ACHN (cell line): ENCODE measurements at regions not wholly inside any gene's neighbourhood (a gene's known extent, or its start where the extent isn't known, plus 50 kb on each side); places are given as distances from the start of the nearest gene placed in this dataset.

Source experiments
- DNase-seq: peaks from one replicate; pipeline ENCODE4 v3.0.0-alpha.2; 2015
- in situ Hi-C: cut with HindIII; loops from 2 replicates; pipeline ENCODE4 v1.10.0; 2017; ENCODE audit warnings: low sequenced_read_pairs, low pct_ligation_motif_present, low pct_unique_long_range_greater_than_20kb

GRCh38 chr16:74186561-74186971, 110.0 kb upstream of the PSMD7 start:
- no peak for DNase-seq
- in situ Hi-C loops, result no loop called here

- in situ Hi-C loops, result no loop called here
- no peak for DNase-seq
Measured at GRCh38 chr16:74184839-74185238, 111.8 kb upstream of the PSMD7 start.

GRCh38 chr16:74183601-74184360, 112.8 kb upstream of the PSMD7 start:
- no peak for DNase-seq

DNA sequence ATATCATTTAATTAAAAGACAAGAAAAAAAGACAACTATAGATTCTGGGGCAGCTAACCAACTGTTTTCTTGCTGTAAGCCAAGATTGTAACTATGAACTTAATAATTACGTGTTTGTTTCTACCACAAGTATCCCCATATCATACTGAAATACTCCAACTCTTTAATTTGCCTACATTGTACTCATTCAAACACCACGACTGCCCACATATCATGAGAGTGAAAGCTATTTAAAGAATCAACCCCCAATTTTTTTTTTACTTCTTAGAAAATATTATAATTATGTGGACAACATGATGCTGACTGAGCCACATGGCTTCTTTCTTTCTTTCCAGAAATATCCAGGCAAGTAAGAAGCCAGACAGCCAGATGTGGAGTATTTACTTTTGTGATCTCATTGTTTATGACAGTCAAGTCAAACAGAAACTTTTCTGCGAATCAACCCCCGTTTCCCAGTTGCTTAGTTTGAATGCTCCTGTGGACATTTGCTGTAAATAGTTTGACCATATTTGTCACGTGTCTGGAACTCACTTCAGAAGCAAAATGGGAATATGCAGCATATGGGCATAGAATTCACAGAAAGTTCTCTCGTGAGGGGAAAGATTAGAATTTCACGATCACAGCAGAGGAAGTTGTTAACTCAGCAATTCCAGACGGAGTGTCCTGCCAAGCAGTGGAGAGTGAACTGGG, 126.8 kb upstream of the PSMD7 start:
- in situ Hi-C loops, result no loop called here
- no peak for DNase-seq

More at GRCh38 chr16:74183601-74184360, 112.8 kb upstream of the PSMD7 start:
- in situ Hi-C loops, result no loop called here

DNA sequence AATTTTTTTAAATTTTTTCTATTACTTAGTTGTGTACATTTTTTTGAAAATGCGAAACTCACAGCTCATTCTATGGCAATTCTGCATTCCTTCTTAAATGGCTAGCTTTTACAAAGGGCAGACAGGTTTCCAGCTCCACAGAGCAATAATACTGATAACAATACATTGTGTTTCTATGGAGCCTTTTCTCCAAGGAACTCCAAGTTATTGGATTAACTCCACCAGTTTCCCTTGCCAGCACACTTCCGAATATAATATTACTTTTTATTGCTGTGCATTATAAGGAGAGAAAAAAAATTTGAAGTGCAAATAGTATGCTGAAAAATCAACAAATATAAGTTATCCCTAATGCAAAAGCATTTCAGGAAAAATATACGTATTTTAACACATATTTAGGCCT, 127.5 kb upstream of the PSMD7 start:
- DNase-seq, result no peak
- in situ Hi-C loops, result no loop called here

DNA sequence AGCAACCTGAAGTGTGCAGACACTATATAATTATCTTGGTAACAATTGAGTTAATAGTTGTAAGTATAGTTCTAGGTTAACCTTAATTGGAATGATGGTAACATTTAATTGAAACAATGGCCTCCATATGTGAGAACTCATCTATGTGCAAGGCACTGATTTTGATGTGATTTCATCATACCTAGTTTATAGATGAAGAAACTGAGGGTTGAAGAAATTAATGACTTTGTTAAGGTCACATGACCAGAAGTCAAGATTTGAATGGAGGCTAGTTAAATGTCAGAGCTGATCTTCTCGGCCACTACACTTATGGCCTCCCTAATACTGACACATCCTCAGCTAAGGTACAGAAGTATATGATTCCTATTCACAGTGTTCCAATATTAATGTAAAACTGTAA, 128.2 kb upstream of the PSMD7 start:
- in situ Hi-C loops, result no loop called here
- no peak for DNase-seq

DNA sequence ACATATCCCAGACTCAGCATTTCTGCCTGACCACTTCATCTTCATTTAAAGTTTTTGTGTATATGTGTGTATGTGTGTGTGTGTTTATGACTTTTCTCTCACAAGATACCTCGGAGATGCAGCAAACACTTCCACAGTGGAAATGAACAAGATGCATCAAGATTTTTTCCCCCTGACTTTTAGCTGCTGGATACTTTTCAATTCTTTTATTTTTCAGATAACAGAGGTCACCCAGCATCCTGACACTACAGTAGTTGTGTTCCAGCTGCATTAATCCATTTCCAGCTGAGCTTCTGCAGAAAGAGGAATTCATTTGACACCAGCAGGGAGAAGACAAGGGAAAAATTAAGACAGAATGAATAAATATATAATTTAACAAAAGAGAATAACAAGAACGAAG, 130.2 kb upstream of the PSMD7 start:
- in situ Hi-C loops, result no loop called here
- no peak for DNase-seq

- no peak for DNase-seq
- in situ Hi-C loops, result no loop called here
Measured at GRCh38 chr16:74165566-74166080, 131.0 kb upstream of the PSMD7 start.

- no peak for DNase-seq
- in situ Hi-C loops, result no loop called here
Measured at GRCh38 chr16:74160759-74161158, 135.9 kb upstream of the PSMD7 start.

- DNase-seq, result no peak
- in situ Hi-C loops, result no loop called here
Measured at GRCh38 chr16:74153773-74154172, 142.8 kb upstream of the PSMD7 start.

DNA sequence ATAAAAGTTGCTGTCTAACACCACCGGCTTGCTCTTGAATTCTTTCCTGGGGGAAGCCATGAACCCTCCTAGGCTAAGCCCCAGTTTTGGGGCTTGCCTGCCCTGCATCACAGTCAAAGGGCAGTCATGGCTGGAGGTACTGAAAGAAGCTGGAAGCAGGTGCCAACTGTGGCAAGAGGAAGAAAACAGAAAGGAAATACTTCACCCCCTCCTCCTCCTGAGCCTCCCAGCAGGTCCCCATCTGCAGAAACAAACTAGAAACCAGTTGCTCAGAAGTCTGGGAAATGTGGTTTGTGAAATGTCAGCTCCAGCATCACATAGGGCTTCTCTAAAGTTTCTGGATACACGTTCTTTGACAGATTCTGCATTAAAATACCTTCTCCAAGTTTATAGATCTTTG, 150.0 kb upstream of the PSMD7 start:
- in situ Hi-C loops, result no loop called here
- DNase-seq, result no peak

GRCh38 chr16:74143171-74143570, 153.4 kb upstream of the PSMD7 start:
- in situ Hi-C loops, result no loop called here
- no peak for DNase-seq

DNA sequence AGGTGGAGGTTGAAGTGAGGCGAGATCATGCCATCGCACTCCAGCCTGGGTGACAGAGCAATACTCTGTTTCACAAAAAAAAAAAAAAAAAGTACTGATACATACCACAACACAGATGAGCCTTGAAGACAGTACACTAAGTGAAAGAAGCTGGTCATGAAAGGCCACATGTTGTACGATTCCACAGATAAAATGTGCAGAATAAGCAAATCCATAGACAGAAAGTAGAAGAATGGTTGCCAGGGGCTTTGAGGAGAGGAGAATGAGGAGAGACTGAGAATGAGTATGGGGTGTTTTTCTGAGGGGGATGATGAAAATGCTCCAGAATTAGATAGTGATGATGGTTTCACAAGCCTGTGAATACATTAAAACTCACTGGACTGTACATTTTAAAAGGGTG, 155.6 kb upstream of the PSMD7 start:
- in situ Hi-C loops, result no loop called here
- no peak for DNase-seq

DNA sequence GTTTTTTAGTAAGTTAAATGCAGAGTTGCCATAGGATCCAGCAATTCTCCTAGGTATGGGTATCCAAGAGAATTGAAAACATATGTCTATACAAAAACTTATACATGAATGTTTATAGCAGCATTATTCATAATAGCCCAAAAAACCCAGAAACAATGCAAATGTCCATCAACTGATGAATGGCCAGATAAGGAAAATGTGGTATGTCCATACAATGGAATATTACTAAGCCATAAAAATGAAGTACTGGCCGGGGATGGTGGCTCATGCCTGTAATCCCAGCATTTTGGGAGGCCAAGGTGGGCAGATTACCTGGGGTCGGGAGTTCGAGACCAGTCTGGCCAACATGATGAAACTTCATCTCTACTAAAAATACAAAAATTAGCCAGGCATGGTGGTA, 156.1 kb upstream of the PSMD7 start:
- in situ Hi-C loops, result no loop called here
- no peak for DNase-seq

GRCh38 chr16:74123826-74124225, 172.8 kb upstream of the PSMD7 start:
- no peak for DNase-seq
- in situ Hi-C loops, result no loop called here

- DNase-seq, result no peak
- in situ Hi-C loops, result no loop called here
Measured at GRCh38 chr16:74123195-74123594, 173.4 kb upstream of the PSMD7 start.

- in situ Hi-C loops, result no loop called here
- DNase-seq, result no peak
Measured at GRCh38 chr16:74117798-74118197, 178.8 kb upstream of the PSMD7 start.

DNA sequence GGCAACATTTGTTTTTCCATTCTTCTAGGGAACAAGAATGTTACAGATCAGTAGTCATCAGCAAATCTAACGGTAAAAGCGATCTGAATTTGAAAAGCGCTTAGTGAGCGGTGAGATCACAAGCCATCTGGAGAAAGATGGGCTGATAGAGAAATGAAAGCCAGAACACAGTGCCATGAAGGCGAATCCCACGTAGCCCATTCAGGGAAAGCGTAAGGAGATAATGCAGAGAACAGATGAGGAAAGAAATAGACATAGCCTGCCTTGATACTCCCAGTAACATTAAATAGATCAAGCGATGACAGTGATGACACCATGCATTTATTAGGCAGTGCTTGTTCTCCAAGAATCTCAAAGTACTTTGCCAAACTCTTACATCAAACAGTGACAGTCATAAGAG, 183.1 kb upstream of the PSMD7 start:
- in situ Hi-C loops, result no loop called here
- no peak for DNase-seq

GRCh38 chr16:74111456-74111982, 185.1 kb upstream of the PSMD7 start:
- DNase-seq, result no peak
- in situ Hi-C loops, result no loop called here
